Transverse colon (tissue), 4 donors: ENCODE measurements at regions not wholly inside any gene's neighbourhood (a gene's known extent, or its start where the extent isn't known, plus 50 kb on each side); places are given as distances from the start of the nearest gene placed in this dataset.
"Not testable (repeated sequence)": the region's sequence is repeated elsewhere in the genome, so short reads cannot be mapped to it uniquely, and the experiment has no call there.

Experiments
- DNase-seq: peaks from one replicate; pipeline ENCODE4 v3.0.0-alpha.2; 2019
- H3K27ac ChIP-seq, 4 donors: fragments of 200-600 bp; sonication (generic); 2 replicates each; pipeline ENCODE4 v1.5.1; 2016 to 2018; ENCODE audit warnings: inconsistent platforms in 4 of 4
- H3K27me3 ChIP-seq: fragments of 200-600 bp; sonication (generic); 2 replicates; pipeline ENCODE4 v1.5.1; 2017; ENCODE audit warnings: inconsistent platforms
- H3K36me3 ChIP-seq, 4 donors: fragments of 200-600 bp; sonication (generic); 2 replicates each; pipeline ENCODE4 v1.5.1; 2017 to 2019; ENCODE audit warnings: inconsistent platforms in 4 of 4
- H3K4me1 ChIP-seq, 4 donors: fragments of 200-600 bp; sonication (generic); 2 replicates each; pipeline ENCODE4 v1.5.1; 2017 to 2020; ENCODE audit warnings: inconsistent platforms in 4 of 4
- H3K4me3 ChIP-seq, 4 donors: fragments of 200-600 bp; sonication (generic); 1 replicate in 1 of 4; 2 replicates in 3 of 4; pipeline versions ENCODE4 v1.5.1 to v1.6.1; 2017 to 2019; ENCODE audit warnings: inconsistent platforms in 4 of 4
- H3K9me3 ChIP-seq, 2 donors: fragments of 200-600 bp; sonication (generic); 2 replicates each; pipeline ENCODE4 v1.5.1; 2017 to 2019; ENCODE audit warnings: inconsistent platforms in 2 of 2
- CTCF ChIP-seq, 5 experiments: fragments of 200-600 bp in 3 of 5; fragments of 450-650 bp in 2 of 5; sonication (generic) in 3 of 5; IDR thresholded peaks; 1 replicate in 2 of 5; 2 replicates in 3 of 5; pipeline ENCODE4 v1.5.1; 2016 to 2017; ENCODE audit warnings: antibody characterized with exemption in 5 of 5, inconsistent platforms in 3 of 5, mild to moderate bottlenecking in 2 of 5, moderate library complexity in 1 of 5
- EP300 ChIP-seq: sonication (generic); formaldehyde crosslinking; IDR thresholded peaks from one replicate; pipeline ENCODE4 v1.6.1; 2017; ENCODE audit warnings: antibody characterized with exemption, low read depth
- POLR2A ChIP-seq: fragments of 450-650 bp; IDR thresholded peaks from one replicate; pipeline ENCODE4 v1.6.1; 2016; ENCODE audit warnings: antibody characterized with exemption, mild to moderate bottlenecking, moderate library complexity
- POLR2AphosphoS5 ChIP-seq, 3 donors: sonication (generic); formaldehyde crosslinking; IDR thresholded peaks; one replicate each; pipeline ENCODE4 v1.6.1; 2016; ENCODE audit warnings: antibody characterized with exemption in 3 of 3
- WGBS, 2 donors: methylation state at CpG; one replicate each; pipeline ENCODE4 v1.1.5; 2018; ENCODE audit warnings: low coverage in 1 of 2; 5-methylcytosine and 5-hydroxymethylcytosine counted together
- in situ Hi-C, 4 donors: fragments of 200-750 bp; cut with MboI; loops; one replicate each; pipeline versions ENCODE4 v1.15.0 to v1.15.1; 2017; ENCODE audit warnings: low sequenced_read_pairs in 3 of 4, low pct_ligation_motif_present in 1 of 4, low pct_unique_long_range_greater_than_20kb in 1 of 4
- intact Hi-C: fragments of 100-400 bp; cut with DNase I; formaldehyde crosslinking; loops from one replicate; pipeline ENCODE4 v1.15.1; 2023; ENCODE audit warnings: low total_unique reads

DNA sequence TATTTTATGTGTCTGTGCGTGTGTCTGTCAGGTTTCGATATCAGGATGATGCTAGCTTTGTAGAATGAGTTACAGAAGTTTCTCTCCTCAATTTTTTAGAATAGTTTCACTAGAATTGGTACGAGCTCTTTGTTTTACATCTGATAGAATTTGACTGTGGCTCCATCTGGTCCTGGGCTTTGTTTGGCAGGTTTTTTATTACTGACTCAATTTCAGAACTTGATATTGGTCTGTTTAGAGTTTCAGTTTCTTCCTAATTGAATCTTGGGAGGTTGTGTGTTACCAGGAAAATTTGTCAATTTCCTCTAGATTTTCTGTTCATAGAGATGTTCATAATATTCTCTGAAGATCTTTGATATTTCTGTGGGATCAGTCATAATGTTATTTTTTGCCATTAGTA, 289.4 kb upstream of the COL3A1 start:
- TF ChIP-seq POLR2AphosphoS5 (IDR thresholded peaks at IDR 0.05) (no peak), CTCF (IDR thresholded peaks at IDR 0.05) (no peak), POLR2A (no peak), EP300 (no peak)
- Histone ChIP-seq H3K4me1 (no peaks in the 10 kb centered on the region), H3K27me3 (no peaks in the 10 kb centered on the region), H3K36me3 (no peaks in the 10 kb centered on the region), H3K4me3 (no peak overlapping the region), H3K27ac (no peak overlapping the region), H3K9me3 (no peaks in the 10 kb centered on the region)
- intact Hi-C loops: no loop called here
- in situ Hi-C loops: no loop called here
- DNase-seq: no peak
- 74 to 77% methylated on average over 3 of the region's 3 CpGs for WGBS, 2 donors

DNA sequence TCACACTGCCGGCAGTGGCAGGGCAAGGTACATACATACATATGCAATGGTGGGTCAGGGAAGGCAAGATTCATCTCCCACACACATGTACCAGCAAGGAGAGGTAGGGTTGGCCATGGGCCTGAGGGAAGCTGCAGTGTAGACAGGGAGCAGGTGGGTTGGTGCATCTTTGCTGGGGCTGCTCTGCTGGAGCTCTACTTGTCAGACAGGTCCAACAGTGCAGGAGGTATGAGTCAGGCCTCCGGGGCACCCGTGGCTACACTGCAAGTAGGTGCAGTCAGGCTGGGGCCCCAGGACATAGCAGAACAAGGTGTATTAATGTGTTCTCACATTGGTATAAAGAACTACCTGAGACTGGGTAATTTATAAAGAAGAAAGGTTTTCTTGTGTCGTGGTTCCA, 281.1 kb upstream of the COL3A1 start:
- Histone ChIP-seq H3K4me3 (no peak overlapping the region), H3K9me3 (no peaks in the 10 kb centered on the region), H3K36me3 (no peaks in the 10 kb centered on the region), H3K27me3 (no peaks in the 10 kb centered on the region), H3K27ac (no peak overlapping the region), H3K4me1 (no peaks in the 10 kb centered on the region)
- WGBS, 2 donors: 81 to 100% methylated on average over 1 to 4 of the region's 4 CpGs
- peak; percentile 6 for DNase-seq
- no peak for TF ChIP-seq POLR2A
- no peak for TF ChIP-seq POLR2AphosphoS5 (IDR thresholded peaks at IDR 0.05)
- intact Hi-C loops: no loop called here
- in situ Hi-C loops: no loop called here

DNA sequence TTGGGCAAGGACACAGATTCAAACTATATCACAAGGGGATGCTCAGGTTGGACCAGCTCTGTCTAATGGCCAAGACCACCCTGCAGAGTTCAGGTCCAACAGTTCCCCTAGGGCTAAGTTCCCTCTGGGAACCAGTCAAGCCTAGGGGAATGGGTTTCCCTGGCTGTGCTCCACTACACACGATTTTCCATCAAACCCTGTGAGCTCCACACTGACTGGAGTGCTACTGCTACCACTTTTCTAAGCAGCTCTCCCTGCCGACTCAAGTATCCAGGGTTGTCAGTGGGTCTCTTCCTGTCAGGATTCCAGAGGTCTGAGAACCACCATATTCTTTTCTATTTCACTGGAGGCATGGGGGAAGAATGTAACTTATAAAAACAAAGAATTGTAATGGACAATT, 280.4 kb upstream of the COL3A1 start:
- intact Hi-C loops: no loop called here
- 73 to 86% methylated on average over 1 to 2 of the region's 2 CpGs for WGBS, 2 donors
- Histone ChIP-seq H3K4me3 (no peak overlapping the region), H3K27ac (no peak overlapping the region), H3K36me3 (no peaks in the 10 kb centered on the region), H3K9me3 (no peaks in the 10 kb centered on the region), H3K27me3 (no peaks in the 10 kb centered on the region), H3K4me1 (no peaks in the 10 kb centered on the region)
- no peak for DNase-seq
- in situ Hi-C loops: no loop called here
- TF ChIP-seq CTCF (IDR thresholded peaks at IDR 0.05) (no peak), EP300 (no peak), POLR2AphosphoS5 (IDR thresholded peaks at IDR 0.05) (no peak), POLR2A (no peak)

DNA sequence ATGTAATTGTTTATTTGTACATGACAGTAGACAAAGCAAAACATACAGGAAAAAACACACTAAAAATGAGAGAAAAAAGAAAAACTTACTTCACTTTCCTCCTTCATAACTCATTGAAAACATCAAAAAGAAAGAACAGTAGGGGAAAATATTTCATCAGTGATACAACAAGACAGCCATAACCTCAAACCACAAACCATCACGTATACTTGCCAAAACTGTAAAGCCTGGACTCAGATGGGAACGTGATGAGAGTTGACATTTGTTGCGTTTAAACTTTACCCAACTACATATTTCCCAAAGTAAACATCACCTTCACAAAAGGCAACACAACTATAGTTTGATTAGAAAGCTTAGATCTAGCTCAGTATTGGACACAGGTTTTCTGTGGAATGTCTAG, 278.2 kb upstream of the COL3A1 start:
- H3K27ac ChIP-seq: no peak overlapping the region
- H3K27me3 ChIP-seq: no peaks in the 10 kb centered on the region
- TF ChIP-seq CTCF (IDR thresholded peaks at IDR 0.05) (no peak), POLR2A (no peak), POLR2AphosphoS5 (IDR thresholded peaks at IDR 0.05) (no peak), EP300 (no peak)
- intact Hi-C loops: no loop called here
- 3 to 12% methylated on average over 3 of the region's 3 CpGs for WGBS, 2 donors
- no peaks in the 10 kb centered on the region for H3K4me1 ChIP-seq
- no peaks in the 10 kb centered on the region for H3K36me3 ChIP-seq
- in situ Hi-C loops: no loop called here
- no peak for DNase-seq
- no peak overlapping the region for H3K4me3 ChIP-seq
- H3K9me3 ChIP-seq: no peaks in the 10 kb centered on the region

GRCh38 chr2:188698151-188698550, 276.0 kb upstream of the COL3A1 start:
- in situ Hi-C loops, H3K27ac ChIP-seq, intact Hi-C loops, H3K36me3 ChIP-seq, H3K9me3 ChIP-seq, DNase-seq, H3K4me3 ChIP-seq, H3K4me1 ChIP-seq, H3K27me3 ChIP-seq: not testable (repeated sequence)
- WGBS, 2 donors: 91 to 100% methylated on average over 1 of the region's 1 CpG
